Inferior parietal cortex (tissue), 1 donor: ENCODE measurements at regions not wholly inside any gene's neighbourhood (a gene's known extent, or its start where the extent isn't known, plus 50 kb on each side); places are given as distances from the start of the nearest gene placed in this dataset.
"Not testable (repeated sequence)": the region's sequence is repeated elsewhere in the genome, so short reads cannot be mapped to it uniquely, and the experiment has no call there.

Experiments used
- DNase-seq: peaks from one replicate; pipeline ENCODE4 v3.0.0-alpha.2; 2016; ENCODE audit errors: extremely low spot score

DNA sequence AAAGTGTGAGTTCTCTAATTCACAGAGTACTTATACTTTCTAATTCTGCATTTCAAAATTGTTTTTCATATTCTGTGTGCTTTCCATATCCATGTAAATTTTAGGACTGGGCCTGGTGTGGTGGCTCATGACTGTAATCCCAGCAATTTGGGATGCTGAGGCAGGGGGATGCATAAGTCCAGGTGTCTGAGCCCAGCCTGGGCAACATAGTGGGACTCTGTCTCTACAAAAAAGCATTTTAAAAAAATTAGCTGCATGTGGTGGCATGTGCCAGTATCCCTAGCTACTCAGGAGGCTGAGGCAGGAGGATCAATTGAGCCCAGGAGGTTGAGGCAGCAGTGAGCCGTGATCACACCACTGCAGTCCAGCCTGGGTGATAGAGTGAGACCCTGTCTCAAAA is 382.6 kb upstream of the AKR1E2 start:
- DNase-seq: no peak

DNA sequence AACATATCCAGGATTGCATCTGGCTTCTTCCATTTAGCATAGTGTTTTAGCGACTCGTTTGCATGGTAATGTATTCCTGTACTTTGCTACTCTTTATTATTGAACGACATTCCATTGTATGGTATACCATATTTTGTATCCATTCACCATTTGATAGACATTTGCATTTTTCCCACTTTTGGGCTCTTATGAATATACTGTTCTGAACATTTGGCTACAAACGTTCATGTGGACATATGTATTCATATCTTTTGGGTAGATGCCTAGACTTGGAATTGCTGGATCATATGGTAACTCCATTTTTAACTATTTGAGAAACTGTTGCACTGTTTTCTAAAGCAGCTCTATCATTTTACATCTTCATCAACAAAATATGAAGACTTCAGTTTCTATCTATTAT is 383.7 kb upstream of the AKR1E2 start:
- DNase-seq: no peak

DNA sequence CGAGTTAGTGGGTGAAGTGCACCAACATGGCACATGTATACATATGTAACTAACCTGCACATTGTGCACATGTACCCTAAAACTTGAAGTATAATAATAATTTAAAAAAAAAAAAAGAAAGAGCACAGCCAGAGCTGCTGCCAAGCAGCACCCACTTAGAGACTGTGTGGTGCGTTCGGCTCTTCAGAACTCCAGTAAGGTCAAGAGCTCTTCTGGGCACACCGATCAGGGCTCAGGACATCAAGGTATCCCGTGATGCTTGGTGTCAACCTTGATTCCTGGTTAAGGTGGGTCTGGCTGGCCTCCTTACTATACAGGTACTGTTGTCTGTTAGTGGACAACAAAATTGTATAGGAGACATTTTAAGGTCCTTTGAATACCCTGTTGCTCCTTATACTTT is 385.7 kb upstream of the AKR1E2 start:
- no peak for DNase-seq

DNA sequence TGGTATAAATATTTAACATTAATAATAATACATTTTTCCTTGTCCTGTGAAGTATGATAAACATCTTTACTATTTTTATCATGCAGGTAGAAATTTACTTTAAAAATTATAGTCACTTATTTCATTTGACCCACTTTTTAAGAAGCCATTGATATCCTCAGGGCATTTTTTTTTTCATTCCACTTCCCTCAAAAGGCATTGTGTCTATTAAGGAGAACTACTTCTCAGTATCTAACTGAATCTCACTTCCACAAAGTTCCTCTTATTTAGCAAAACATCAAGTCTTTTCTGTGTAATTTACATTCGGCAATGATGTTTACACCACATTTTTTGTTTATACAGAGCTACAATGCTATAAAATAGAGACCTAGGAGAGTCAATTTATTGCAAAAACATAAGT is 388.2 kb upstream of the AKR1E2 start:
- DNase-seq: no peak

DNA sequence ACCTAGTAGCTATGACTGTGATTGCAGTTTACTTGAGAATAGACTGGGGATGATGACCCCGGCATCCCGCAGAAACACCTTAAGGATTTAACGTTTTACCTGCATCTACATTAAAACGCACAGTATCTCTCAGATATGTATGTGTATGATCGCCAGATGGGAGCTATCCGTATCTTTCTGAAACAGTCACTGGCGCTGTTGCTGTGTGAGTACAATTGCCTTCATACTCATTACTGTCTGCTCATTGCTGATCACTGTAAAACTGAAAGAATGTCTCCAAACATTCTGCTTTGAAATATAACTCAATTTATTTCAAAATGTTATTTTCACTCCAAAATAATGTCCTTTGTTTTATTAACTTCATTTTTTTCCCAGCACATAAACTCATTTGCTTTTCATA is 388.9 kb upstream of the AKR1E2 start:
- DNase-seq: no peak

DNA sequence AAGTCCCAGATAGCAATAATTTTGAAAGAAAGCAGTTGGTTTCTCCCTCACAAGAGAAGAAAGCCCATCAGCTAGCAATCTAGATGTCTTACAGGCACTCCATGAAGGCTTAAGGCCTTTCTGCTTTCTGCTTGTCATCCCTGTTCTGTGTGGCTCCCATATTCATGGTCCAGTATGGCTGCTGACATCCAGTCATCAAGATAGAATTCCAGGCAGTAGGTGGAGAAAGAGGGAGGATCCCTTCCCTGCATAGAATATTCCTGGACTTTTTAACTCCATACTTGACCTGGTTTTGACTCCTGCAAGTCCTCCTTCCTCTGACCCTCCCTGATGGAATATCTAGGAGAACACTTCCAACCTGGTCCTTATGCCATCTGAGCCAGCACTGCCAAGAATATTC is 389.9 kb upstream of the AKR1E2 start:
- no peak for DNase-seq

DNA sequence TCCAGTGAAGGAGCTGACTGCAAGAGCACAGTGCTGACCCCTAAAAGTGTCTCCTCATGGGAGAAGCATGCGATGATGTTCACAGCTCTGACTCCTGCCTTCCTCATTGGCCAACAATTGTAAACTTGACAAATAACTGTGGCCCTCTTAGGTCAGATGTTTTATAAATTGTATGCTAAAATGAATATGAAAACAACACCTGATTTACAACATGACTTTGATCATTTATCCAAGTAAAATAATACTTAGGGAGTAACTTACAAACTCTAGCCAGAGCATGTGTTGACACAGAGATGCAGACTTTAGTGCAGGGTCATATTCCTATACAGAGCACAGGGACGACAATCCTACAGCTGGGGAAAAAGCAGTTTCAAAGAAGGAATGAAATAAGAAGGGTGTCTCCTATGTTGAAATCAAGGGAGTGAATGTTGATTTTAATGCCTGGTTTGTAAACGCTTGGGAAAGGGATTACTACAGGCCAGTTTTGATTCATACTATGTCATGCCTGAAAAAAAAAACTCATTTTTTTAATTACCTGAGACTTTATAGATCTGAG is 391.4 kb upstream of the AKR1E2 start:
- no peak for DNase-seq

DNA sequence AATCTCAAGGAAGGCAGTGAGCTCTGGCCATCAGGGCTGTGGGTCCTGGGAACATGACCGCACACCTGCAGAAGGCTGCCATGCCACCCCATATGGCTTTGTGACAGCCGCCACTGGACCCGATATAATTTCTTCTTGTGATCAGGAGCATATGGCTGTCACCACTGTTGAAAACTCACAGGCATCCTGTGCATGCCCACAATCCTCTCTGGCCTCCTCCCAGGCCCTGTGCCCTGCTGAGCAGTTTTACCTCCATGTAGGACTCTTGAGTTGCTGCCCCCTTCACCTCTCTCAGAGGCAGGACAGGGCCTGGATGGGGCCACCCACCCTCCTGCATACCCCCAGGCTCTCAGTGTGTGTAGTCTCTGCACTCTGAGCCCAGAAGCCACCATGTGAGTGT is 391.9 kb upstream of the AKR1E2 start:
- DNase-seq: no peak

DNA sequence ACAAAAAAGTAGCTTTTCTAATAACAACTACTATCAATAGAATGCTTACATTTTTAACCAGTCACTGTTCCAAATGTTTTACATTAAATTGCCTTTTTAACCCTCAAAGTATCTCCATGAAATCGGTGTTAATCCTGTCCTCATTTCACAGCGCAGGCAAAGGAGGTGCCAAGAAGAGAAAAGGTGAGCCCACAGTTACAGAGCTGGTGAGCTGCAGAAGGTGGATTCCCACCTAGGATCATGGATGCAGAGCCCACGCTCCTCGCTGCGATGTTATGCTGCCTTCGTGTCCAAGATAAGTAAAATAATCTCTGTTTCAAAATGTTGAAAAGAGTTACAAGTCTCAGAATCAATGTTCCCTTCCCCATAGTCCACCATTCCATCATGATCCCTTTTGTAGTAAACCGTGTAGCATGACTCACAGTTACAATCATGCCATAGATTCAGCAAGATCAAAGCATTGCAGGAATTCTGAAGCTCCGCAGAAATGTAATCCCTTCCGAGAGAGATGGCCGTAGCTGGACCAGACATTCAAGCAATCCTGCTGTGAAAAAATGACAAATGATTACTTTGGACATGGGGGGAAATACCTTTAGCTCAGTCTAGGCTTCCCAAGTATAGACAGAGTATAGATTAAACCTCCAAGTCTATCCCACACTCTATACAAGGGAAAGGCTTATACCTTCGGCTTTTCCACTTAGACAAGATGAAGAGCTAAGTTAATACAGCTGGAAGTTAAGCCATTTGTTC is 394.7 kb upstream of the AKR1E2 start:
- no peak for DNase-seq

DNA sequence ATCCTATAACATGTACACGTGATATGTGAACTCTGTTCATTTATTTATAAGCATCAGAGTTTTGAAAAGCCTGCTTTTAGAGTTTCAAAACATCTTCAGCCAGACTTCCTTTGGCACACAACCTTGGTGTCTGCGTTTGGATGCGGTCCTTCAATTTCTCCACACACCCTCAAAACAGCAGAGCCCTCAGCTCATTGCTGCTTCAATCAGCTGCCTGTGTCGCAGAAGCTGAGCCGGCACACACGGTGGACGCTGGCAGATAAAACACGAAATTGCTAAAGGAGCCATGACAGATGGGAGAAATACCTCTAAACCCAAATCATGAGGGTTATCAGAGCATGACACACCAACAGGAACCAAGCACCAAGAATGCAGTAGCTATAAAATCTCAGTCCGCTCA is 396.4 kb upstream of the AKR1E2 start:
- DNase-seq: no peak

DNA sequence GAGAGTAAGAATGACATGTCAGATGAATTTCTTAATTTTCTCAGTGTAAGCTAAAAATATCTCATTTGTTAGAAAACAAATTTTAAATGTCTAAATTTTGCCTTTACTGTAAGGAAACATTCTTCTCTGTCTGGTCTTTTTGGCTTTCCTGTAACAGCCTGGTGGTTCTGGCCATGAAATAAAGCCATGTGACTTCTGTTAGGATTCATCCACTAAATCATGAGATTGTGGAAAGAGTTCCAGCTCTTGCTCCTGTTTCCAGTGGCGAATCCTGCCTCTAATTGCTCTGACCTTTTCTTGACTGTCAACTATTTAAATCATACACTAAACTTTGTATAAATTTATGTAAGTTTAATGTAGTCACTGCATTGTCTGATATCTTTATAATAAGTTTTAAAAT is 398.5 kb upstream of the AKR1E2 start:
- DNase-seq: no peak

DNA sequence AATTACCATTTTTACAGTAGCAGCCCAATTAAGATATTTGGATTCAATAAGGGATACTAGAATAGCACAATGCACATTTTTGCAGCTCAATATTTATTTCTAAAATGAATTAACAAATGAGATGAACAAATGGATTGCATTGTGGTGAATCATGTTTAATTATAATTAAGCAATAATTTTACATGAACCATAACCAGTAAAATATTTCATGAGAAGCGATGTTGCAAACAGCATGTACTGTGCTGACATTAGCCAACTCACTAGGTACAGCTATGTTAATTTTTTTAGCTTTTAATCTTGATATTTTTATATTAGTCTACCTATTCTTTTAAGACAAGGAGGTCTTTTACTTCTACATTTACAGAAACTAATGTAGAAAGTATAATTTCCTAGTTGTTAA is 399.1 kb upstream of the AKR1E2 start:
- no peak for DNase-seq

DNA sequence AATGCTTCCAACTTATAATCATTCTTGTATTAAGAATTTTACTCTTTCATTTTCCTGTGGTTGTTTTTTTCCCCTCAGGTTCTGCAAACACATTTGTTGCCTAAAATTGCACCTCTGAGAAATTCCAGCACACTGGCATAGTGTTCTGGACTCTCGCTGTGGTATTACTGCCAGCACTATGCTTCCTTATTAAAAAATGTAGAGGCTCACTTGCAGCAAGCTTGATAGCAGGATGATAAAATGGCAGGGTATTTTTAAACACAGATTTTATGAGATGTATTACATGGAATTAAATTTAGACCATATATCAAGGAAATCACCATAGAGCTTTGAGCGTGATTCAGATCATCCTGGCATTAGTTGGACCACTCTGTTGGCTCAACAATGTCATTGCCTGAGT is 416.7 kb upstream of the AKR1E2 start:
- DNase-seq: no peak

DNA sequence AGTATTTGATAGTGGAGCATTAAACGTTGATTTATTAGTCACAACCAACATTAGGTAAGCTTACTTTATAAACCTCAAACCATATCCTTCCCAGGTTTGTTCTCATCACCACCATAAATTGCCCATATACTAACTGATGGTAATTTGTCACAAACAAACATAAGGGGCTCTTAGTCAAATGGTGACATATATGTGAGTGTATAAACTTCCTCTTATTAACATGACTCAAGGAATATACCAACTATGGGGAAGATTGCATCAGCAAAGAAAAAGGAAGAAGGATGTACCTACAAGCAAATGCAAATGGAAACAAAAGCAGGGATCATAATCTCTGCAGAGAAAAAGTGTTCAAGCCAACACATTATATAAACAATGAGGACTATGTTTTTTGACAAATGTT is 418.2 kb upstream of the AKR1E2 start:
- no peak for DNase-seq

DNA sequence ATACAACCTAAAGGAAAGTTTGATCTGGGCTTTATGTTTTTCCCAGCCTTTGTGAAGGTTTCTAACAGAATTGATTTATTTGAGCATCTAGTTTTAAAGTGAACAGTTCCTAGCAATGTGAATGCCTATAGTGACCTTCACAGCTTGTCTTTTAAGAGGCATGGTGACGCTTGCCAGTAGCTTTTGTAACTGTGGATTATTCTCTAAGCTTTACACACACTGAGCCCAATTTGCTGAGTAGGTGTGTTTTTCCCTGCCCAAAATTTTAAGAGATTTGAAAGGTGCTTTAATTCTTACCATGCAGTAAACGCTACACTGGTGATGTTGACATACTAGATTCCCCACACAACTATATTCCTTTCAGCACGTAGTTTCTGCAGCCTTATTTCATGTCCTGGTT is 420.2 kb upstream of the AKR1E2 start:
- DNase-seq: no peak

DNA sequence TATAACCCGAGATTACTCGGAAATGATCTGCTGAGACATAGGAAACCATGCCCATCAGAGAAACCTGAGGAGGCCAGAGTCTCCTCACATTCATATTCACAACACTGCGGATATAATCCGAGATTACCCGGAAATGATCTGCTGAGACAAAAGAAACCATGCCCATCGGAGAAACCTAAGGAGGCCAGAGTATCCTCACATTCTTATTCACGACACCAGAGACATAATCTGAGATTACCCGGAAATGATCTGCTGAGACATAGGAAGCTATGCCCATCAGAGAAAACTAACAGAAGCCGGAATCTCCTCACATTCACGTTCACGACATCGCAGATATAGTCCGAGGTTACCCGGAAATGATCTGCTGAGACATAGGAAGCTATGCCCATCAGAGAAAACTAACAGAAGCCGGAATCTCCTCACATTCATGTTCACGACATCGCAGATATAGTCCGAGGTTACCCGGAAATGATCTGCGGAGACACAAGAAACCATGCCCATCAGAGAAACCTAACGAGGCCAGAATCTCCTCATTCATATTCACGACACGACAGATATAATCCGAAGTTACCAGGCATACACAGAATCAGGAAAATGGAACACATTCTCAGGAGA is 422.3 kb upstream of the AKR1E2 start:
- DNase-seq: no peak

DNA sequence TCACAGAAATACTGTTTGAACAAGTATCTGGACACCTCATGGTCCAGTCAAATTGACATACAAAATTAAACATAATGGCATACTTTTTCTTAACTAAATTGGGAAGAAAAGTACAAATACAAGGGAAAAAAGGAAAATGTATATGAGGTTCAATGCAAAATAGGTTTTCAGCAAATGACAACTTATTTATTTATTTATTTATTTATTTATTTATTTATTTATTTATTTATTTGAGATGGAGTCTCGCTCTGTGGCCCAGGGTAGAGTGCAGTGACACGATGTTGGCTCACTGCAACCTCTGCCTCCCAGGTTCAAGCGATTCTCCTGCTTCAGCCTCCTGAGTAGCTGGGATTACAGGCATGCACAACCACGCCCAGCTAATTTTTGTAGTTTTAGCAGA is 424.9 kb upstream of the AKR1E2 start:
- not testable (repeated sequence) for DNase-seq

DNA sequence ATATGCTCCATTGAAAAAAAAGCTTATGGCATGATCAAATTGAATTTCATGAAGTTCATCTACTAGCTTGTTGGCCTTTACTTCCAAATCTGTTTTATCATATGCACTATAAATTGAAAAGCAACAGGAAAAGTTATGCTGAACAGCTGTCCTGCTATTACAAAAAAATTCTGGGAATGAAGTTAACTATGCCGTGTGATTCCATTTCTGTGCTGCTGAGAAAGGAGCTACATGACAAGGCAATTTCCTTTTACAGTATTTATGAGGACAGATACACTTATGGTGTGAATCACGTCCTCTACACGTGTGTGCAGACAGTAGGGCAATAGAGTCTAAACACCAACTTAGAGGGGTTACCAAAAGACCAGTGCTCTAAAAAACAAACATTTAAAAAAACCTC is 426.5 kb upstream of the AKR1E2 start:
- DNase-seq: no peak

DNA sequence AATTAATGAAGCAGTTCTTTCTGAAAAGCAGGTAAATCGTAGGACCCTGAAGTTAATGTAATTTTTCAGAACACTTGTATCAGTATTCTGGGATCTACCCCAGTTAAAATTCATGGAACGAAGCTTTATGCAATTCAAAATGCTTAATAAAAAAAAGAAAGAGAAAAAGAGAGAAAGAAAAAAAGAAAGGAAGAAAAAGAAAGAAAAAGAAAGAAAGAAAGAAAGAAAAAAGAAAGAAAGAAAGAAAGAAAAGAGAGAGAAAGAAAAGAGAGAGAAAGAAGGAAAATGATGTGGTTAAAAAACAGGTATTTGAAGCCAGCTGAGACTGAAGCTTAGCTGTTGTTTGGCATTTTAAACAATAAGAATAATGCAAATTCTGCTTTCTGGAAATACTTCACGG is 427.4 kb upstream of the AKR1E2 start:
- no peak for DNase-seq

DNA sequence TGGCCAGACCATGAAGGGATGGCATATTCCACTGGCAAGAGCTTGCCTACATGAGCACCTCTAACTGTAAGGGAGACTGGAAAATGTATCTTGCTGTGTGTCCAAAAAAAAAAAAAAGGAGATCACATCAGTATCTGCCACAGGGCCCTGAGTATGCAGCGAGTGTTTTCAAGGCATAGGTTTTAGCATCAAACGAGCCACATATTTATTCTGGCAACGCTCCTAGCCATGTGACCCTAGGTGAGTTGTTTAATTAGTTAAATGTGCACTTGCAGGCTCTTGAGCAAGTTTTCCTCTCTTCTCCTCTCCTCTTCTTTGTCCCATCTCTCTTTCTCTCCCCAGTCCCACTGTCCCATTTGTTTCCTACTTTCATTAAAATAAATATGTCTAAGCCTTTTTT is 428.7 kb upstream of the AKR1E2 start:
- no peak for DNase-seq

DNA sequence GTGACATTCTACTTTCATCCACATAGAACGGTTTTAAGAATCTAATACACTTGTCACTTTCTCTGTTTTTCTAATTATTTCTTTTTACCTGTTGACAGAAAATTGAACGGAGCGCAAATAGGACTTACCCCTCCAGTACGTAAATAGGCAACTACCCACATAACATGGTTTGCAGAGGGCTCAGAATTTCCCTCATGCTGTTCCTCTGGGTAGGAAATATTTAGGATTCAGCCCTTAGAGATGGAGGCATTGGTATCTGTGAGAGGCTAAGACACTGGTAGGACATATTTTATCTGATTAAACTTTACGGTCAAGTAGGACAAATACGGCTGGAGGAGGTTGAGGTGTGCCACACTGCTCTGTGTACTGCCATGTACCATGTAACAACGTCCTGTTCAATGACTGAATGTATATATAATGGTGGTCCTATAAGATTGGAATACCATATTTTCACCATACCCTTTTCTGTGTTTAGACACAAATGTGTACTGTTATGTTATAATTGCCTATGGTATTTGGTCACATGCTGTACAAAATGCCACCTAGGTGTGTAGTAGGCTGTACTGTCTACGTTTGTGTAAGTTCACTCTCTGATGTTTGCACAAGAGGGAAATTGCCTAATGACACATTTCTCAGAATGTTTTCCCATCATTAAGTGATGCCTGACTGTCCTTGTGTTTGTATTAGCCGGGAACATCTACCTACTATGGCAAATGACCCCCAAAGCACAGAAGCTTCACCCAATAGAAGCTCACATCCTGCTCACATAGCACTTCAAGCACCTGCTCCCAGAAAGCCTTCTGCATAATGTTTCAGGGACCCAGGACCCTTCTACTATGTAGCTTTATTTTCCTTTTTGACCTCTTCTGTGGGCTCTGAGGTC is 429.4 kb upstream of the AKR1E2 start:
- DNase-seq: no peak

DNA sequence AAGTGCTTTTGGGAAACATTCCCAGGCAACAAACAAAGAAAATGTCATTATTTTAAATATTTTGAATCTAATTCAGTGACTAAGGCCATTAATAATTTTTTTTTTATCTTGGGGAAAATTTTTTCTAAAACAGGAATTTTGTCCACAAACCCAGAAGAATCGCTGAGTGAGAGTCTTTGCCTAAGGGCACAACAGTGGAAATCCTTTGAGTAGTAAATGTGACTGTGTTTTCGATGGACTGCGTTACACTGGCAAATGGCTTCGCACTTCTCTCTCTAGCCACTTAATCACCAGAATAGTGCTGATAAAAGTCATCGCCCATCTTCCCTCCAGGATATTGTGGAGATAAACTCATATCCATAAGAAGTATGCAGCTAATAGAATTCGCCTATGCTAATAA is 430.3 kb upstream of the AKR1E2 start:
- DNase-seq: no peak

DNA sequence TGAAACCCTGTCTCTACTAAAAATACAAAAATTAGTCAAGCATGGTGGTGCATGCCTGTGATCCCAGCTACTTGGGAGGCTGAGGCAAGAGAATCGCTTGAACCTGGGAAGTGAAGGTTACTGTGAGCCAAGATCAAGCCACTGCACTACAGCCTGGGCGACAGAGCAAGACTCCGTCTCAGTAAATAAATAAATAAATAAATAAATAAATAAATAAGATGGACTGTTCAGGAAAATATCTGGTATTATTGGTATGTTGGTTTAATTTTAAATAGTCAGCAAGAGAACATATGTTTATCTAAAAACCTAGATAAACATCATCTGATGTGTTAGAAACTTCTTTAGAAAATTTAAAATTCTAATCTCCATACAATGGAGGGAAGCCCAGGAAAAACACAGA is 431.6 kb upstream of the AKR1E2 start:
- not testable (repeated sequence) for DNase-seq
